ENCODE measurements at regions not wholly inside any gene's neighbourhood (a gene's known extent, or its start where the extent isn't known, plus 50 kb on each side); places are given as distances from the start of the nearest gene placed in this dataset.
"Not testable (repeated sequence)": the region's sequence is repeated elsewhere in the genome, so short reads cannot be mapped to it uniquely, and the experiment has no call there.

GRCh38 chr10:46095943-46096342 lies 49.9 kb upstream of the MSMB start:
- DNase-seq (ENCODE audit: low read depth in 4 of 4, low spot score in 1 of 4) = not testable (repeated sequence)

DNA sequence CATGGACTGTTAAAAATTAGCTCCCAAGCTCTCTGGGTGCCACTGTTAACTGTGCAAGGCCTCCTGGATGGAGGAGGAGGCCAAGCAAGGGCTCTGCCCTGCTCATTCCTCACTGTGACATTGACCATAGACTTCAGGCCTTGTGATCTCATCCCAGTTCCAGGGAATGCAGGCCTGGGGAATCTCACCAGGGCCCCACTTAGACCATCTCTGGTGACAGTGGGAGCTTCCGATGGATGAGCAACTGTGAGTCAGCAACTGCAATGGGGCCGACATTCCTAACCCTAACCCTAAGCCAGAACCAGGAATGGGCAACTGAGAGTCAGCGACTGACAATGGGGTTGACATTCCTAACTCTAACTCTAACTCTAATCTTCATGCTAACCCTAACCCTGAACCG lies 50.4 kb upstream of the MSMB start:
- no peak for DNase-seq (ENCODE audit: low read depth in 4 of 4, low spot score in 1 of 4)

GRCh38 chr10:46096909-46097575 lies 51.0 kb upstream of the MSMB start:
- no peak for DNase-seq (ENCODE audit: low read depth in 4 of 4, low spot score in 1 of 4)

DNA sequence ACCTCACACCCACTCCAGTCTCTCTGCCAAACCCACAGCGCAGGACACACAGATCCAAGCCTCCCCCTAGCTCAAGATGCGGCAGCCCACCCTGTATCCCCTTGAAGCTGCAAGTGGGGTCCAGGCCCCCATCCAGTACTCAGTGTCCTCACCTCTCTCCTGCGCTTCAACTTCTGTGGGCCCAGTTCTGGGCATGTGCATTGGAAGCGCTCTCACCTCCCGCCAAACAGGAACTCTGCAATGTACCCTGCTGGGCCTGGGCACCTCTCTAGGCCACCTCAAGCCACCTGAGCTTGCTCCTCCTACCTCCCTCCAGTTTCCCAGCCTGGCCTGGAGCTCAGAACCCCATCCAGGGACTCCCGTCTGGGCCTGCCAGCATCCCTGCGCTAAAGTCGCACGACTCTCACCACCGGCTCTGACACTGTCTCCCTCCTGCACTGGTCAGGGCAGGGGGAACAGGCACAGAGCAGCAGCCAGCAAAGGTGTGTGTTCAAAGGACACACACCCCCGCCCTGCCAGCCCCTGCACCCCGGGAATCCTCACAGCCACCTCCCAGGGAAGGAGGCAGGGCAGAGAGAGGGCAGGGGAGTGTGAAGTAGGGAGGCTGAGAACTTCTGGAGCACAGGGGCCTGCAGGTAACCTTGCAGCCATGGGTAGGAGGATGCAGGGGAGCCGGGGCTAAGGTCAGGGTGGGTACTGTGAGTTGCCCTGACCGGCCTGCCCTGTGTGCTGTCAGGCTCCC lies 51.7 kb upstream of the MSMB start:
- no peak for DNase-seq (ENCODE audit: low read depth in 4 of 4, low spot score in 1 of 4)

- no peak for DNase-seq (ENCODE audit: low read depth in 4 of 4, low spot score in 1 of 4)
These were observed 52.3 kb upstream of the MSMB start for GRCh38 chr10:46098386-46098785.

GRCh38 chr10:46098925-46099324 lies 52.9 kb upstream of the MSMB start:
- DNase-seq (ENCODE audit: low read depth in 4 of 4, low spot score in 1 of 4) = not testable (repeated sequence)

DNA sequence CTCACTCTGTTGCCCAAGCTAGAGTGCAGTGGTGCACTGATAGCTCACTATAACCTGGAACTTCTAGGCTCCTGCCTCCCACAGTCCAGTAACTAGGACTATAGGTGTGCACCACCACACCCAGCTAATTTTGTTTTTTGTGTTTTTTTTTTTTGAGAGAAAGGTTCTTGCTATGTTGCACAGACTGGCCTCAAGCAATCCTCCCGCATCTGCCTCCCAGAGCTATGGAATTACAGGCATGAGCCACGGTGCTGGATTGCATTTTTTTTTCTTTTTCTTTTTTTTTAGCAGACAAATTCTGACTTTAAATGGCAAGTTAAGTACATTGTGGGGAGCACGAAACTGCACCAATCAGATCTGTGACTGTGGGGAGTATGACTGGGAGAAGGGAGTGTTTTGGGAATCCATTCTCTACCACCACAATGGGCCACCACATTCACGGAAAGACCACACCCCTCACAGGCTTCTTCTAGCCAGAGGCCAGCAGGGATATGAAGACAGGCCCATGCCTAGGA lies 58.1 kb upstream of the MSMB start:
- no peak for DNase-seq (ENCODE audit: low read depth in 4 of 4, low spot score in 1 of 4)

- not testable (repeated sequence) for DNase-seq (ENCODE audit: low read depth in 4 of 4, low spot score in 1 of 4)
These were observed 59.3 kb upstream of the MSMB start for GRCh38 chr10:46105416-46105815.

DNA sequence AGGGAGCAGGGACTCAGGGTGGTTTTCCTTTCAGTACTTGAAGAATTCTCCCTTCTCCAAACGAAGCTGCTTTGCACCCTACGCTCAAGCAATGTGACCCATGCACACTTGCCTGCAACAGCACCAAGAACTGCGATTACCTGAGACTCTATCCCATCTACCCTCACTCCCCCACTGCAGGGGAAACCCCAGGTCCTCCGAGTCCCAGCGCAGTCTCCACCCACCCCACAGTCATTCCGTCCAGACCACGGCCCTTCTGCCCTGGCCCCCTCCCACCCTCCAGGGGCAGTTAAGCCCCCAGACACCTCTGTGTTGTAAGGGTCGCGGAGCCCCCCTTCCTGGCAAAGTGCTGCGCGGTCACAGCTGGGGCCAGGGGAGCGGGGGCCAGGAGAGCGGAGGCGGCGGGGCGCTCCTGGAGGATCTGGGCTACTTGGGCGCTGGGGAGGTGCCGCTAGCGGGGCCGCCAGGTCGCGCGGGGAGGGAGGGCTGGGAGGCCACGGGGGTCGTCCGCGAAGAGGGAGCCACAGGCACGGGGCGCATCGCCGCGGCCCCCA lies 59.9 kb upstream of the MSMB start:
- not testable (repeated sequence) for DNase-seq (ENCODE audit: low read depth in 4 of 4, low spot score in 1 of 4)

DNA sequence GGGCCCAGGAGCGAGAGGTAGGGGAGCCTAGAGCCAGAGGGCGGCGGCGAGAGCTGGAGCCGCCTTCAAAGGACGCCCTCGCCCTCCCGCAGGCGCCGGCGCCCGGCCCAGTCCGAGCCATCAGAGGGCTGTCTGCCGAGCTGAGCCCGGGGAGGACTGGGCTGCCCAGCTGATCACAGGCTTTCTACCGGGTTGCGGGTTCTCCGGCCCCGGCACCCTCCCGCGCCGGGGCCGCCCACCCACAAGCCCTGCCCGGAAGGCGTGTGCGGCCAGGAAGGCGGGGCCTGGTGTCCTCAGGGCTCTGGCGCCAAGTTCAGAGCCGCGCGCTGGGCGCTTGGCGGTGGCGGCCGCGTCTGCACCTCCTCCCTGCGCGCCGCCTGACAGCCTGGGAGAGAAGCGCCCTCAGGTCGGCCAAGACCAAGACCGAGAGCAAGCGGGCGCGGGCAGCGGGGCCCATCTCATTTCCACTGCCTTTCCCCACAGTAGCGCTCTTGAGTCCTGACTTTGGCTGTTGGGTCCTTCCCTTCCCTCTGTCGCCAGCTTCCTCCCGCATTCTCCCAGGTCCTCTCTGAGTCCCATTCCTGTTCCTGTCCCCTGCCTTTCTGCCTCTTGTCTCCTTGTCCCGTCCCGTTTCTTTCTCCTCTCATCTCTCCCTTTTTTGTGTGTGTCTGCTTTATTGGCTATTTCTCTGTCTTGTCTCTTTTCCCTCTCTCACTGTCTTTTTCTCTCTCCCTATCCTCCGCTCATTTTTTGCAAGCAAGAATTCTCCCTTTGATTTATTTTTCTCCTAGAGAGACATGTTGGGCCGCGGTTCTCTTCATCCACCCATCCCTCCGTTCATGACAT lies 60.6 kb upstream of the MSMB start:
- no peak for DNase-seq (ENCODE audit: low read depth in 4 of 4, low spot score in 1 of 4)

GRCh38 chr10:46108158-46108499 lies 62.1 kb upstream of the MSMB start:
- not testable (repeated sequence) for DNase-seq (ENCODE audit: low read depth in 4 of 4, low spot score in 1 of 4)

DNA sequence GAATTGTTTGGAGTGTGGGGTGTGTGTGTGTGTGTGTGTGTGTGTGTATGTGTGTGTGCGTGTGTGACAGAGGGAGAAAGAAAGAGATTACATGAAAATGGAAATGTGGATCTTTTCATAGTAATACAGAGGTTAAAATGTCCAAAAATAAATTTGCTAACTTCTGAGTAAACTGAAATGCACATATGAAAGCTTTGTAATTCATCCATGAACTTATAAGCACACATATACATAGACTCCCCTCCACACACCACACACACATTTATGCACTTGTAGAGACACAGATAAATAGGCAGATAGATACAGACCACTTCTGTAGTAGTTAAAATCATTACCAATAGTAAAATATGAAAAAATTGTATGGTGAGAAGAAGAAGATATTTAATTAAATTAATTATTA lies 108.2 kb upstream of the MSMB start:
- DNase-seq (ENCODE audit: low read depth in 4 of 4, low spot score in 1 of 4) = not testable (repeated sequence)

DNA sequence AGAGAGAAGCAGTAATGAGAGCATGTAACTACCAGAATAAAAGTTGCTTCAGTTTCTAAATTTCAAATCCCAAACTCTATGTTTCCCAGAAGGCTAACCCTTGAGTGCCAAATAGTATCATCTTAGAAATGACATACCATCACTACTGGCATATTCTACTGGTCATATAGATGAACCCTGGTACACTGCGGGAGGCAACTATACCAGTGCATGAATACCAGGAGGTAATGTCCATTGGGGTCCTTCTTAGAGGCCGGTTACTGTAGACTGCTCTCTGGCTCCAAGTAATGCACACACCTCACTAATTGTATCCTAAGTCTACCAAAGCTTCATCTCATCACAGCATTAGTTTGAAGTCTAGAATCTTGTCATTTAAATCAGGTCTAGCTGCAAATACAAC lies 108.6 kb upstream of the MSMB start:
- DNase-seq (ENCODE audit: low read depth in 4 of 4, low spot score in 1 of 4) = not testable (repeated sequence)

DNA sequence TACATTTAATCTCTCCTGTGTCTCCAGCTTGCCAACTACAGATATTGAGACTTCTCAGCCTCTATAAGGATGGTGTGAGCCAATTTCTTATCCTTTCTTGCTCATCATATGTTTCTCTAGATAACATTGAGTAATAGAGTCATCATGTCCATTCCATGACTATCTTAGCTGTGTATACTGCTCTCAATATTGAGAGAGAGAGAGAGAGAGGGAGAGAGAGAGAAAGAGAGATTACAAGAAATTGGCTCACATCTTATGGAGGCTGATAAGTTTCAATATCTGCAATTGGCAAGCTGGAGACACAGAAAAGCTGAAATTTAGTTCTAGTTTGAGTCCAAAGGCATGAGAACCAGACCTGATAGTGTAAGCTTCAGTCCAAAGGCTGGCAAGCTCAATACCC lies 110.8 kb upstream of the MSMB start:
- DNase-seq (ENCODE audit: low read depth in 4 of 4, low spot score in 1 of 4) = not testable (repeated sequence)

DNA sequence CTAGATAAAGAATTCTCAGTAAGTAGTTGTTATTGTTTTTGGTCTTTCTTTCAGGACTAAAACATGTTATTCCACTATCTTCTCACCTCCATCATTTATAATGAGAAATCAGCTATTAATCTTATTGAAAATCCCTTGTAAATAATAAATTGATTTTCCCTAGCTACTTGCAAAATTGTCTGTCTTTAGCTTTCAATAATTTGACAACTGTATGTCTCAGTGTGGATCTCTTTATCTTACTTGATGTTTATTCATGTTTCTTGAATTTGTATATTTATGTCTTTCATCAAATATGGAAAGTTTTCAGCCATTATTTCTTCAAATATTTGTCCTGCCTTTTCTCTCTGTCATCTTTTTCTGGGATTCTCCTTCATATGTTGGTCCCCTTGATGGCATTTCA lies 117.1 kb upstream of the ANTXRL start:
- no peak for DNase-seq (ENCODE audit: low read depth in 4 of 4, low spot score in 1 of 4)

- no peak for DNase-seq (ENCODE audit: low read depth in 4 of 4, low spot score in 1 of 4)
These were observed 116.0 kb upstream of the ANTXRL start for GRCh38 chr10:46170789-46171188.

- DNase-seq (ENCODE audit: low read depth in 4 of 4, low spot score in 1 of 4) = no peak
These were observed 115.1 kb upstream of the ANTXRL start for GRCh38 chr10:46171661-46172060.

- no peak for DNase-seq (ENCODE audit: low read depth in 4 of 4, low spot score in 1 of 4)
These were observed 111.5 kb upstream of the ANTXRL start for GRCh38 chr10:46175296-46175695.

DNA sequence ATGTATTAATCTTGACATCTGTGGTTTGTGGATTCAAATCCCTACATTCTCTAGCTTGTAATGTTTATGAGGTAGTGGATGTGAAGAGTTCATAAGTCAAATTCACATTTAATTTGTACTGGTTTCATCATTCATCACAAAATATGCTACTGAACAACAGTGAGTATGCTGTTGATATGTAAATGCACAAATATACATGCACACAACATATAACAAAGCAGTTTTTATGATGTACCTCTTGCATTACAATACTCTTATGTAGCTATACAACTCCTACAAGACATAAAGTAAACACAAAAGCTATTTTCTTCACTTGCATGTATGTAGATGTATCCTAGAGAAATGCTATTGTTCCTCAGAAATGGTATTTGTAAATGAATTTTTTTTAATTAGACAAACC lies 111.0 kb upstream of the ANTXRL start:
- no peak for DNase-seq (ENCODE audit: low read depth in 4 of 4, low spot score in 1 of 4)

- DNase-seq (ENCODE audit: low read depth in 4 of 4, low spot score in 1 of 4) = not testable (repeated sequence)
These were observed 99.4 kb upstream of the ANTXRL start for GRCh38 chr10:46187431-46187830.

DNA sequence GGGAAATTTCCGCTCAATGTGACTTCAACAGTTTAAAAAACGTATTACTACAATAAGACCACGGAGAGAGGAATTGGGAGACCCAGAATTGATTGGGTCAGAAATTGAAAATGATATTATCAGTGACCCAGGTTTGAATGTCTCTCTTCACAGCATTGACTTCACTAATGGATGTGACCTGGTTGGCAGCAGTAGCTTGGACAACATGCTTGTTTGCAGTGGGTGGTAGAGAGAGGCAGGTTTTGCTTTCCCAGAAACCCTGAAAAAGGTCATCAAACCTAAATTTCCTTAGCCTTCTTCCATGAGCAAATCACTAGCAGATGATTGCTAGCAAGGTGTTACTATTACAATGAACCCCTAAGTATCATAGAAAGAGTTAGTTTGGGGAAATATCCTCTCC lies 89.7 kb upstream of the ANTXRL start:
- DNase-seq (ENCODE audit: low read depth in 4 of 4, low spot score in 1 of 4) = no peak
